HFFc6 (cell line): ENCODE measurements at regions not wholly inside any gene's neighbourhood (a gene's known extent, or its start where the extent isn't known, plus 50 kb on each side); places are given as distances from the start of the nearest gene placed in this dataset.

Experiments
- DNase-seq: peaks from one replicate; pipeline ENCODE4 v3.0.0-alpha.2; 2018
- H3K27ac Mint-ChIP-seq: 2 replicates; pipeline ENCODE4 v1.8.0; 2020; ENCODE audit warnings: mild to moderate bottlenecking, mixed read lengths
- H3K27me3 Mint-ChIP-seq: 2 replicates; pipeline ENCODE4 v1.8.0; 2021; ENCODE audit warnings: mild to moderate bottlenecking, moderate library complexity, mixed read lengths; ENCODE audit not compliant: insufficient read depth
- H3K36me3 Mint-ChIP-seq: 2 replicates; pipeline ENCODE4 v1.8.0; 2021; ENCODE audit warnings: low read depth, mixed read lengths
- H3K4me1 Mint-ChIP-seq: 2 replicates; pipeline ENCODE4 v1.8.0; 2020; ENCODE audit warnings: low read depth, mixed read lengths
- H3K4me3 Mint-ChIP-seq: 2 replicates; pipeline ENCODE4 v1.8.0; 2020; ENCODE audit warnings: mild to moderate bottlenecking, moderate library complexity, mixed read lengths
- H3K9me3 Mint-ChIP-seq: 2 replicates; pipeline ENCODE4 v1.8.0; 2020; ENCODE audit warnings: mild to moderate bottlenecking, mixed read lengths
- TF ChIP-seq, protein P1 (sequence below): fragments of 200-600 bp; sonication (generic); IDR thresholded peaks from 2 replicates; pipeline ENCODE4 v1.5.0; 2021; ENCODE audit warnings: antibody characterized with exemption, mild to moderate bottlenecking

DNA sequence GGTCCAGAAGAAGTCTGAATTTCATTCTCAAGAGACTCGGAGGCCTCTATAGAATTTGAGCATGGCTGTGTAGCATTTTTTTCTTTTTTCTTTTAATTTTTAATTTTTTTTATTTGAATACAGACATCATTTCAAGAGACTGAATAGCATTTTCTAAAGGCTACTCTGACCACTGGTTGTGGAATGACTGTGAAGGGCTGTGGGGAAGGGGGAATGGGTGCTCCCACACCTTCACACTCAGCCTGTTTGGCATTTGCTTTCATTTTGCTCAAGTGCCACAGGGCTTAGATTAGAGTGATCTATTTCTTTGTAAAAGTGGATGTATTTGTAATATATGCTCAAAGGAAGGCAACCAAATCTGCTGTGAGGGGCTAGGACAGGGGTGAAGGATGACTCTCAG, 142.0 kb upstream of the SPOPL start:
- no peak overlapping the region for H3K4me3 Mint-ChIP-seq
- H3K36me3 Mint-ChIP-seq: no peaks in the 10 kb centered on the region
- peaks cover 8% of the 10 kb centered on the region for H3K4me1 Mint-ChIP-seq
- no peak overlapping the region for H3K27ac Mint-ChIP-seq
- DNase-seq: no peak
- TF ChIP-seq, protein P1, sequence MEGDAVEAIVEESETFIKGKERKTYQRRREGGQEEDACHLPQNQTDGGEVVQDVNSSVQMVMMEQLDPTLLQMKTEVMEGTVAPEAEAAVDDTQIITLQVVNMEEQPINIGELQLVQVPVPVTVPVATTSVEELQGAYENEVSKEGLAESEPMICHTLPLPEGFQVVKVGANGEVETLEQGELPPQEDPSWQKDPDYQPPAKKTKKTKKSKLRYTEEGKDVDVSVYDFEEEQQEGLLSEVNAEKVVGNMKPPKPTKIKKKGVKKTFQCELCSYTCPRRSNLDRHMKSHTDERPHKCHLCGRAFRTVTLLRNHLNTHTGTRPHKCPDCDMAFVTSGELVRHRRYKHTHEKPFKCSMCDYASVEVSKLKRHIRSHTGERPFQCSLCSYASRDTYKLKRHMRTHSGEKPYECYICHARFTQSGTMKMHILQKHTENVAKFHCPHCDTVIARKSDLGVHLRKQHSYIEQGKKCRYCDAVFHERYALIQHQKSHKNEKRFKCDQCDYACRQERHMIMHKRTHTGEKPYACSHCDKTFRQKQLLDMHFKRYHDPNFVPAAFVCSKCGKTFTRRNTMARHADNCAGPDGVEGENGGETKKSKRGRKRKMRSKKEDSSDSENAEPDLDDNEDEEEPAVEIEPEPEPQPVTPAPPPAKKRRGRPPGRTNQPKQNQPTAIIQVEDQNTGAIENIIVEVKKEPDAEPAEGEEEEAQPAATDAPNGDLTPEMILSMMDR: no peak
- no peaks in the 10 kb centered on the region for H3K27me3 Mint-ChIP-seq
- no peaks in the 10 kb centered on the region for H3K9me3 Mint-ChIP-seq

DNA sequence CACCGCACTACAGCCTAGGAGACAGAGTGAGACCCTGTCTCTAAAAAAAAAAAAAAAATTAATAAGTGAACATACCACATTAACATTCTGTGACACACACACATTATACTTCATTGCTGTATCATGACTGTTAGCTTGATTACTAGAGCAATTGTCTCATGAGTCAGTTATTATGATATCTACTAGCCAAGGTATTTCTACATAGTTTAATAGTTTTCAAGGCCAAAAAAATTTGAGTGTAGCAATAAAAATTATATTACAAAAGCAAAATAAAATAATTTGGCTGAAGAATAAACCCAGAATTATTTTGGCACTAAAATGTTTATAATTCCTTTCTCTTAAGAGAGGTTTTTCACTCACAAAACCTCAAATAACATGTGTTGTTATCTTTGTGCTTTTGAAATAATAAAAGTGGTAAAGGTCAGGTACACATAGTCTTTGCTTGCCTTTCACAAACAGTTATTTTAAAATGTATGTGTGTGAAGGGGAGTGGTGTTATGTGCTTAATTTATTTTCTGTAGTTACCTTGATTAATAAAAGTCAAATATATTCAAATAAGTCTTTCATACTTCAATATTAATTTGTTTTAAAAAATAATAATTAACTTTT, 136.9 kb upstream of the SPOPL start:
- Mint-ChIP-seq H3K9me3 (no peaks in the 10 kb centered on the region), H3K27ac (no peak overlapping the region), H3K36me3 (no peaks in the 10 kb centered on the region), H3K27me3 (no peaks in the 10 kb centered on the region), H3K4me3 (no peak overlapping the region), H3K4me1 (no peaks in the 10 kb centered on the region)
- TF ChIP-seq, protein P1: no peak
- DNase-seq: peak; percentile 3

DNA sequence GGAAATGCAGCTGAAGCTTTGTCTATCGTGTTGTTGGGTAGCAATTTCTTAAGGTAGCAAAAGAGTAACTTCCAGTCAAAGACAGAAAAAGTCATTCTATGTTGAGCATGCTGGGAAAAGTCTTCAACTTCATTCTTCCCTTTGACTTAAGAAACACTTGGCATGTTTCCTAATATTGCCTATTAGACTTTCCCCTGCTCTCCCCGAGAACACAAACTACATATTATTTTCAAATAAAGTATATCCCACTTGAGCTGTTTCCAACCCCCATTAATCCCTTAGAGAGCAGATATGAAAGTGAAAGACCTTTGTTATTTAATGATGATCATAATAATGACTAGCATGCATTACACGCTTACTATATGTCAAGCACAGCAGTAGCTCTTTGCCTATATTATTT, 136.0 kb upstream of the SPOPL start:
- no peaks in the 10 kb centered on the region for H3K27me3 Mint-ChIP-seq
- TF ChIP-seq, protein P1: no peak
- no peak overlapping the region for H3K4me3 Mint-ChIP-seq
- no peak for DNase-seq
- no peaks in the 10 kb centered on the region for H3K36me3 Mint-ChIP-seq
- no peaks in the 10 kb centered on the region for H3K9me3 Mint-ChIP-seq
- H3K4me1 Mint-ChIP-seq: no peaks in the 10 kb centered on the region
- H3K27ac Mint-ChIP-seq: no peak overlapping the region

DNA sequence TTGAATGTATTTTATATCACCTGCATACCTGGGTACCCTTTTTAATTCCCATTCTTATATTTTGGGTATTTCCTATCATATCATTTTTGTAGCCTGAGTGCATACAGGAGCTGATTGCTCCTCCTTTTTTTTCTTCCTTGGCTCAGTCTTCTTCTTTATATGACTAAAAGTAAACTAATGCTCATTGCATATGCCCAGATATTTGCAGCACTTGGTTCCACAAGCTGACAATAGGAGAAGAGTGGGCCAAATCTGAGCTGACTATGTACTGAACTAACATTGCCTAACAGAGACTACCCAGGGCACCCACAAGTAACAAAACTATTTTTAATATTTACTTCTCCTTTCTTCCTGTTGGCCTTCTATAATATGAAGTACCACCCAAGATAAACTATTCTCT, 131.7 kb upstream of the SPOPL start:
- Mint-ChIP-seq H3K27me3 (no peaks in the 10 kb centered on the region), H3K4me3 (no peak overlapping the region), H3K4me1 (no peaks in the 10 kb centered on the region), H3K36me3 (no peaks in the 10 kb centered on the region), H3K9me3 (no peaks in the 10 kb centered on the region), H3K27ac (no peak overlapping the region)
- TF ChIP-seq, protein P1: no peak
- DNase-seq: no peak

DNA sequence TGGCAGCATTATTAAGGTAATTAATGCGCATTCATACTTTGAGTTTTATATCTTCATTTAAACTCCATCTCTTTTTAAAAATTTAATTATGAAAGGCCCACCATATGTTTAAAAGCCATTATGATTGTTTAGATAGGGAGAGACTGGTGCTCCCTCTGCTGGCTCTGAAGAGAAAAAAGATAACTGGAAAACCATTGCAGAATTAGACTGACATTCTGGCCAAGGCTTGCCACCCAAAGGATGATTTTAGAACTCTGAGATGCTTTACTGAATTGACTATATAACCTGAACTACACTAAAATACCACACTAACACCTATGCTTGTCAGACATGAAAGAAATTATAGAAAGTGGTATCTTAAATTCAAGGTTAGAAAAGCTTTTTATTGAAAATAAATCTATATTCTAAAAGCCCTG, 127.6 kb upstream of the SPOPL start:
- Mint-ChIP-seq H3K4me1 (no peaks in the 10 kb centered on the region), H3K27ac (no peak overlapping the region), H3K4me3 (no peak overlapping the region), H3K27me3 (no peaks in the 10 kb centered on the region), H3K9me3 (no peaks in the 10 kb centered on the region), H3K36me3 (no peaks in the 10 kb centered on the region)
- TF ChIP-seq, protein P1: peak; percentile 87
- peak; percentile 20 for DNase-seq

DNA sequence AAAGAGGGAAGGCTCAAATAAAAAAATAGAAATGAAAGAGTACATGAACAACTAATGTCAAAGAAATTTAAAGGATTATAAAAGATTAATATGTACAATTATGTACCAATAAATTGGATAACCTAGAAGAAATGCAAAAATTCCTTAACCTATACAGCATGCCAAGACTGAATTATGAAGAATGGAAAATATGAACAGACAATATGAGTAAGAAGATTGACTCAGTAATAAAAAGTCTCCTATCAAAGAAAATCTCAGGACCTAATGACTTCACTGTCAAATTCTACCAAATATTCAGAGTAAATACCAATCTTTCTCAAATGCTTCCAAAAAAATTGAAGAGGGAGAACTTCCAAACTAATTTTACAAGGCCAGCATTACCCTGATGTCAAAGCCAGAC, 120.2 kb upstream of the SPOPL start:
- no peaks in the 10 kb centered on the region for H3K36me3 Mint-ChIP-seq

More for the DNA sequence above, 120.2 kb upstream of the SPOPL start:
- Mint-ChIP-seq H3K9me3 (no peaks in the 10 kb centered on the region), H3K4me1 (no peaks in the 10 kb centered on the region; the same call in 1 of the 2 replicates), H3K27me3 (no peaks in the 10 kb centered on the region), H3K4me3 (no peak overlapping the region), H3K27ac (no peak overlapping the region)
- TF ChIP-seq, protein P1: no peak
- no peak for DNase-seq
